ENCODE measurements at regions not wholly inside any gene's neighbourhood (a gene's known extent, or its start where the extent isn't known, plus 50 kb on each side); places are given as distances from the start of the nearest gene placed in this dataset.

- no peaks in the 10 kb centered on the region for H3K4me1 ChIP-seq
- H3K4me3 ChIP-seq (replicated peaks in 1 of 3) = no peak overlapping the region
- intact Hi-C loops (cut with DNase I) = no loop called here
- TF ChIP-seq CTCF (IDR thresholded peaks at IDR 0.05) = no peak
- TF ChIP-seq POLR2A (IDR thresholded peaks at IDR 0.05) = no peak
- H3K36me3 ChIP-seq = no peaks in the 10 kb centered on the region
- 45 to 50% methylated on average over 6 of the region's 6 CpGs for WGBS, 2 donors
- DNase-seq = no peak
- no peak overlapping the region for H3K27ac ChIP-seq
- no peaks in the 10 kb centered on the region for H3K9me3 ChIP-seq
- H3K27me3 ChIP-seq = no peaks in the 10 kb centered on the region
Measured at GRCh38 chr4:146124023-146124680, 51.4 kb upstream of the LSM6 start.

- no peaks in the 10 kb centered on the region for H3K36me3 ChIP-seq
- H3K27me3 ChIP-seq = no peaks in the 10 kb centered on the region
- H3K9me3 ChIP-seq = no peaks in the 10 kb centered on the region
- no peaks in the 10 kb centered on the region for H3K4me1 ChIP-seq
- H3K27ac ChIP-seq = no peak overlapping the region
- no peak for DNase-seq
- TF ChIP-seq POLR2A (IDR thresholded peaks at IDR 0.05) (no peak), CTCF (IDR thresholded peaks at IDR 0.05) (no peak)
- intact Hi-C loops (cut with DNase I) = no loop called here
- no peak overlapping the region for H3K4me3 ChIP-seq (replicated peaks in 1 of 3)
- WGBS, 2 donors = 78 to 85% methylated on average over 1 of the region's 1 CpG
Measured at GRCh38 chr4:146123231-146123630, 52.3 kb upstream of the LSM6 start.

GRCh38 chr4:146122398-146122797, 53.1 kb upstream of the LSM6 start:
- 77 to 81% methylated on average over 6 of the region's 6 CpGs for WGBS, 2 donors
- Histone ChIP-seq H3K4me3 (replicated peaks in 1 of 3) (no peak overlapping the region), H3K36me3 (no peaks in the 10 kb centered on the region), H3K9me3 (no peaks in the 10 kb centered on the region), H3K27me3 (no peaks in the 10 kb centered on the region), H3K27ac (no peak overlapping the region), H3K4me1 (no peaks in the 10 kb centered on the region)
- intact Hi-C loops (cut with DNase I) = no loop called here
- DNase-seq = no peak
- TF ChIP-seq POLR2A (IDR thresholded peaks at IDR 0.05) (no peak), CTCF (IDR thresholded peaks at IDR 0.05) (no peak)

- no peaks in the 10 kb centered on the region for H3K9me3 ChIP-seq
- no peak for TF ChIP-seq POLR2A (IDR thresholded peaks at IDR 0.05)
- H3K27me3 ChIP-seq = no peaks in the 10 kb centered on the region
- H3K4me3 ChIP-seq (replicated peaks in 1 of 3) = no peak overlapping the region
- no peak overlapping the region for H3K27ac ChIP-seq
- WGBS, 2 donors = 84 to 86% methylated on average over 3 of the region's 3 CpGs
- no peak for DNase-seq
- intact Hi-C loops (cut with DNase I) = no loop called here
- no peaks in the 10 kb centered on the region for H3K36me3 ChIP-seq
- no peaks in the 10 kb centered on the region for H3K4me1 ChIP-seq
Measured at GRCh38 chr4:146121757-146122156, 53.8 kb upstream of the LSM6 start.

- no peak overlapping the region for H3K27ac ChIP-seq
- H3K9me3 ChIP-seq = no peaks in the 10 kb centered on the region
- no peaks in the 10 kb centered on the region for H3K36me3 ChIP-seq
- 90 to 93% methylated on average over 6 of the region's 6 CpGs for WGBS, 2 donors
- no peaks in the 10 kb centered on the region for H3K4me1 ChIP-seq
- no peak for DNase-seq
- intact Hi-C loops (cut with DNase I) = no loop called here
- no peak overlapping the region for H3K4me3 ChIP-seq (replicated peaks in 1 of 3)
- no peaks in the 10 kb centered on the region for H3K27me3 ChIP-seq
- TF ChIP-seq CTCF (IDR thresholded peaks at IDR 0.05) (no peak), POLR2A (IDR thresholded peaks at IDR 0.05) (no peak)
Measured at GRCh38 chr4:146119845-146120404, 55.6 kb upstream of the LSM6 start.
